Right renal cortex interstitium (tissue), 3 donors: ENCODE measurements at regions not wholly inside any gene's neighbourhood (a gene's known extent, or its start where the extent isn't known, plus 50 kb on each side); places are given as distances from the start of the nearest gene placed in this dataset.

ENCODE experiments used
- DNase-seq, 3 donors: peaks; one replicate each; pipeline ENCODE4 v3.0.0-alpha.2; 2013; ENCODE audit warnings: low read depth in 3 of 3, low spot score in 2 of 3

DNA sequence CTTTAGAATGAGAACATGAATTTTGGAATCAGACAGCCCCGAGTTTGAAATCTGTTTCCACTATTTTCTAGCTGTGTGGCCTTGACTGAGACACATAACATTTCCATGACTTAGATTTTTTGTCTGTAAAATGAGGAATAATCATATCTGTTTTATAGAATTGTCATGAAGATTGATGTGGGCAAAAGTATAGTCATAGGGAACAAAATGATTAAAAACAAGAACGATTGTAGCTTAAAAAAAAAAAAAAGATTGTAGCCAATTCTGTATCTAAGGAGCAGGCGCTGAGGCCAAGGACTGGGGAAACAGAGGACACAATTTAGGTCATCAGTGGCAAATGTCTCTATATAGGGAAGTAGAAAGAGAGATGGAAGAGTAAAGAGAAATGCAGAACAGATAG is 201.6 kb upstream of the C1QTNF7 start:
- no peak for DNase-seq

DNA sequence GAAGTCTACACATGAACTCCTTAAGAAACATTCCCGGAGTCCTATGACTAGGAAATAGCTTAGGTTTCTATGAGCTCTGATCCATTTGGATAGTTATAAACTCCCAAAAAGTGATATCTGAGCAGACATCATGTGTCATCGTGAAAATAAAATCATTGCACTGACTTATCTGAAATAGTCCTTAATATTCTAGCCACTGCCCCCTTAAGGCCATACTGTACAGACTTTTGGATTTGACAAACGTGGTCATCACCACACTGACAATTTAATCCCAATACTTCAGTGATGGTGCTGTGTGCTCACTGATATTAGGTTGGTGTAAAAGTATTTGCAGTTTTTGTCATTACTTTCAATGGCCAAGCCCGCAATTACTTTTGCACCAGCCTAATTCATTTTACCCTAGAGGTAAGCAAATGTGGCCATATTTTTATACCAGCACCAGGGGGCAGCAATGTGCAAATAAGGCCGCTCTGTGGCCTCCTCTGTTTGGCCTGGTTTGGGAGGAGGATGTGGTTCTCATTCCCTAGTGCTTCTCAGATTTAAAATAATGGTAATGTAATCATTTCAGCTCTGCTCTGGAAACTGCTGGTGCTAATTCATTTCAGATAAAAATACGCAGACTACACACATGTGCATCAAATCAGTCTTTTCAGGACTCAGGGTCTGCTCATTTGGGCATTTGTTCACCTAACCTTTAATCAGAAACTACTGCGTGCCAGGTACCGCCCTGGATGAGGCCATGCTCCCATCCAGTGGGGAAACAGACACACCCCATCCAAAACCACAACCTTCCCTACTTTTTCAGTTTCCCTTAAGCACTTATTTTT is 196.4 kb upstream of the C1QTNF7 start:
- peak in 2 of 3 donors; percentile 45 to 73 for DNase-seq

GRCh38 chr4:15232366-15233263 is 195.2 kb upstream of the C1QTNF7 start:
- DNase-seq, result no peak

- no peak for DNase-seq
Measured at GRCh38 chr4:15233264-15233597, 194.6 kb upstream of the C1QTNF7 start.

DNA sequence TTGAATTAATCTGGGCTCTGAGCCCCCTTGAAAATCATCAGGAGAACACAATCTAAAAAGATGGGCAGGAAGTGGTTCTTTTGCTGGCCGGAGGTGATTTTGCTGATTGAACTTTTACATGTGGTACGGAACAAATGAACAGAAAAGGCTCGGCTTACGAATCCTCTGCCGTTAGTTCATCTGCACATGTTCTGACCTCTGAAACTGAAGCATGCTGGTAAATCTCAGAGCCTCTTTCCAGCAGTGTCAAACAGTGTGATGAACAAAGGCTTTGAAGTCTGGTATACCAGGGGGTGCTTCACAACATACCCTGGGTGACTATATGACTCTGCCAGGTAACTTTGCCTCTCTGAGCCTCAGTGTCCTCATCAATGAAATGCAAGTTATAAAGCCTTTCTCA is 194.2 kb upstream of the C1QTNF7 start:
- DNase-seq, result no peak

- no peak for DNase-seq
Measured at GRCh38 chr4:15234116-15234855, 193.5 kb upstream of the C1QTNF7 start.

GRCh38 chr4:15234856-15235126 is 193.0 kb upstream of the C1QTNF7 start:
- peak in 2 of 3 donors; percentile 58 for DNase-seq

- DNase-seq, result no peak
Measured at GRCh38 chr4:15235135-15235534, 192.7 kb upstream of the C1QTNF7 start.

DNA sequence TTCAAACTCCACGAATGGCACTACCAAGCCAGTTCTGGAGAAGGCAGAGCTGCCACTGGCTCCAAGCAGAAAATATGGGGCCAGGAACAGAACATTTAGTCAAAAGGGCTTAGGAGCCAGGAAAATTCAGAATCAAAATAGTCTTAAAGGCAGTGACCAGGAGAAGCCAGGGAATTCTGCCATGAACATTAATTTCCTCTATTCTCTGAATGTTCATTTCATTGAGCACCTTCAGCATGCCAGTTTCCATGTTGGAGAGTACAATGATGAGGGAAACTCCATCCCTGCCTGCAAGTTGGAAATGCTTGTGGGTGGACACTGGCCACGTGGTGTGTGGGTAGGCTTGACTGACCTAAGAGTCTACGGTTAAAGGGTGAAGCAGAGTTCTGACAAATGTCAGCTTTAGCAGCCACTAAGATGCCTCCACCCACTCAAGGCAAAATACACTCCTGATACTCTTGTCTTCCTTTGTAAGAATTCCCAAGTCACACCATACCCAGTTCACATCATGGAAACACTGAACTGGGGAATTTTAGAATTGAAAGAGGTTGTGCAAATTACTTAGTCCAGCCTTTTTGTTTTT is 190.1 kb upstream of the C1QTNF7 start:
- DNase-seq, result no peak

DNA sequence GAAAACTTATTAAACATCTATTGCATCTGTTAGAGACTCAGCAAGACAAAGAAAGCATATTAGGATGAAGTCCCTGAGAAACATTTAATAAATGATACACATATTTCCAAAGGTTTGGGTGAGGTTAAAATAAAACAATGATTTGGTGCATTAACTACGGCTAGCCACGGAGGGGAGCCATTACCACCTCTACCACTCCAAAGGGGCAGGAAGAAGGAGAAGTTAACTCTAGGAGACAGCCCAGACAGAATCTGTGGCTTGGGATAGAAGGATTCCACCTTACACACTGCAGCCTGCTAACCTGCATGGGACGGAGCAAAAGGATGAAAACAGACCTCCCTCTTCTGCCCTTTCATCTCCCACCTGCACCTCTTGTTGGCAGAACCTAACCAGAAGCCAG is 189.1 kb upstream of the C1QTNF7 start:
- no peak for DNase-seq

DNA sequence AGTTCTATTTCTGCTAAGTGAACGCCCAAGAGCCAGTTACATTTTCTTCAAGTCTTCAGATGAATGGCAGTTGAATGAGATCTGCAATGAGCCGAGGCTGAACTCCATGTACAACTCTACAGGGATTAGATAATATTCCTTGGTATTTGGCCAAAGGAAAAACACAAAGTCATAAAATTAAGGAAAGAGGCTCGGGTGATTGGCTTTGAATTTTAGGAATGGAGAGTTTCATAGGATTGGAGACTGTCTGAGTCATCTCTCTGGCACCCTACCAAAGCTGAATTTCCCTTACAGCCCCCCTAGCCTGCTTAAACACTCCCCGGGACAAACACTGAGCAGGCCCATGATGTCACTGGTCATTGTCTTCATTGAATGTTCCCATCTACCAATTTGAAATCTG is 188.0 kb upstream of the C1QTNF7 start:
- DNase-seq, result no peak

GRCh38 chr4:15240764-15241163 is 187.1 kb upstream of the C1QTNF7 start:
- no peak for DNase-seq

GRCh38 chr4:15242021-15242420 is 185.8 kb upstream of the C1QTNF7 start:
- DNase-seq, result no peak

GRCh38 chr4:15244354-15244753 is 183.5 kb upstream of the C1QTNF7 start:
- no peak for DNase-seq

DNA sequence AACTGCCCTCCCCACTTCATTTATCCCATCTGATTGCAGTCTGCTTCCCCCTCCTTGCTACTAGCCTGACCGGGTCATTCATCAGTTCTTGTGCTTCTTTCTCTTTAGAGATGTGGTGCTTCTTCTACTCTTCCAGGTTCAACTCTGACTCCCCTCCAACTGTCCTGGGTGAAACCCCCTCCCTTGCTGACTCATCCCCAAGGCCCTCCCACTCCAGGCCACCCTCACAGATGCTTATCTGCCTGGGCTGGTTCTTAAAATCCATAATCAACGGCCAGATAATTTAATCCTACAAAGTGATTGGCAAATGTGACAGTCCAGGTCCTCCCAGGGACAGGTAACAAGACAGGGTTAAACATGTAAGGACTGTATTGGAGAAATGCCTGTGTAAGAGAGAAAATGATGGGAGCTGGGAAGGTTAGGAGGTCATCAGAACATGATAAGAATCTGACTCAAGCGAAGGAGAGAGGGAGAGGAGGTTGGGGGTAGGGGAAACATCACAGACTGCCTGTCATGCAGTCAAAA is 182.8 kb upstream of the C1QTNF7 start:
- DNase-seq, result no peak

- no peak for DNase-seq
Measured at GRCh38 chr4:15250021-15250441, 177.8 kb upstream of the C1QTNF7 start.

GRCh38 chr4:15253349-15253748 is 174.5 kb upstream of the C1QTNF7 start:
- DNase-seq, result no peak

GRCh38 chr4:15254236-15254880 is 173.5 kb upstream of the C1QTNF7 start:
- DNase-seq, result no peak

DNA sequence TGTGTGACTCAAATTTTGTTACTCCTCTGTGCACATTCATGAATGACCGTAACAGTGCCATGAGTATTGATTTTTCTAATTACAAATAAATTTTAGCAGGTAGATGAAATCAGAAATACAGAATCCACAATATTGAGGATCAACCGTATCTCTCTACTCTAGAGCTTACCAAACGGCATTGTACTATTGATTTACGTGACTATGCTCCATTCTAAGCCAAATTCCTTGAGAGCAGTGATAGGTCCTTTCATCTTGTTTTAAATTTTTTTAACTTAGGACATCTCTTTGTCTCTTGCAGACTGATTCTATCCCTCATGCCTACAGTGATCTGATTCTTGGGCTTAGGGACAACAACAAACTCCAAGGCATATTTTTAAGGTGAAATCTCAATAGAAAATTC is 172.3 kb upstream of the C1QTNF7 start:
- DNase-seq, result no peak

GRCh38 chr4:15260758-15261157 is 167.1 kb upstream of the C1QTNF7 start:
- no peak for DNase-seq
